Gastroesophageal sphincter (tissue), 4 donors: ENCODE measurements at regions not wholly inside any gene's neighbourhood (a gene's known extent, or its start where the extent isn't known, plus 50 kb on each side); places are given as distances from the start of the nearest gene placed in this dataset.
A peak's percentile ranks its signal among the peaks of the same experiment; 100 is the strongest.

Experiments
- ATAC-seq: fragments of 150-250 bp; one replicate; pipeline ENCODE4 v1.9.1; 2016; ENCODE audit warnings: mild to moderate bottlenecking, moderate library complexity
- H3K27ac ChIP-seq, 4 donors: fragments of 200-600 bp; sonication (generic) in 3 of 4; 1 replicate in 3 of 4; 2 replicates in 1 of 4; pipeline ENCODE4 v1.5.1; 2016 to 2019
- H3K27me3 ChIP-seq: fragments of 200-600 bp; sonication (generic); one replicate; pipeline ENCODE4 v1.5.1; 2019
- H3K36me3 ChIP-seq, 2 donors: fragments of 200-600 bp; sonication (generic); one replicate each; pipeline ENCODE4 v1.5.1; 2019; ENCODE audit warnings: control low read depth in 1 of 2
- H3K4me1 ChIP-seq, 3 donors: fragments of 200-600 bp; sonication (generic); 1 replicate in 2 of 3; 2 replicates in 1 of 3; pipeline ENCODE4 v1.5.1; 2016 to 2019; ENCODE audit warnings: control low read depth in 2 of 3
- H3K4me3 ChIP-seq, 2 donors: fragments of 200-600 bp; sonication (generic); one replicate each; pipeline ENCODE4 v1.5.1; 2019; ENCODE audit warnings: mild to moderate bottlenecking in 1 of 2, moderate library complexity in 1 of 2
- H3K9me3 ChIP-seq, 3 donors: fragments of 200-600 bp; sonication (generic); one replicate each; pipeline ENCODE4 v1.5.1; 2017 to 2019; ENCODE audit warnings: control low read depth in 2 of 3
- EP300 ChIP-seq: sonication (generic); formaldehyde crosslinking; IDR thresholded peaks from one replicate; pipeline ENCODE4 v1.6.1; 2017; ENCODE audit warnings: antibody characterized with exemption, mild to moderate bottlenecking
- POLR2A ChIP-seq, 2 donors: fragments of 450-650 bp; IDR thresholded peaks; one replicate each; pipeline ENCODE4 v1.6.1; 2017; ENCODE audit warnings: antibody characterized with exemption in 2 of 2, mild to moderate bottlenecking in 2 of 2, moderate library complexity in 1 of 2
- POLR2AphosphoS5 ChIP-seq: sonication (generic); formaldehyde crosslinking; IDR thresholded peaks from one replicate; pipeline ENCODE4 v1.6.1; 2017; ENCODE audit warnings: antibody characterized with exemption
- WGBS, 2 donors: methylation state at CpG; one replicate each; pipeline ENCODE4 v1.1.5; 2018; ENCODE audit warnings: low coverage in 1 of 2; 5-methylcytosine and 5-hydroxymethylcytosine counted together
- TF ChIP-seq, protein P1 (sequence below), 4 experiments: fragments of 200-600 bp in 2 of 4; fragments of 450-650 bp in 2 of 4; sonication (generic) in 1 of 4; IDR thresholded peaks; one replicate each; pipeline ENCODE4 v1.5.1; 2017 to 2019; ENCODE audit warnings: antibody characterized with exemption in 4 of 4, mild to moderate bottlenecking in 2 of 4, moderate library complexity in 2 of 4

- Histone ChIP-seq H3K27me3 (no peaks in the 10 kb centered on the region), H3K4me3 (no peak overlapping the region), H3K27ac (no peak overlapping the region), H3K36me3 (no peaks in the 10 kb centered on the region), H3K4me1 (peaks cover 0 to 4% (median 0%) of the 10 kb centered on the region in 3 donors), H3K9me3 (no peaks in the 10 kb centered on the region)
- no peak for TF ChIP-seq EP300
- TF ChIP-seq, protein P1, sequence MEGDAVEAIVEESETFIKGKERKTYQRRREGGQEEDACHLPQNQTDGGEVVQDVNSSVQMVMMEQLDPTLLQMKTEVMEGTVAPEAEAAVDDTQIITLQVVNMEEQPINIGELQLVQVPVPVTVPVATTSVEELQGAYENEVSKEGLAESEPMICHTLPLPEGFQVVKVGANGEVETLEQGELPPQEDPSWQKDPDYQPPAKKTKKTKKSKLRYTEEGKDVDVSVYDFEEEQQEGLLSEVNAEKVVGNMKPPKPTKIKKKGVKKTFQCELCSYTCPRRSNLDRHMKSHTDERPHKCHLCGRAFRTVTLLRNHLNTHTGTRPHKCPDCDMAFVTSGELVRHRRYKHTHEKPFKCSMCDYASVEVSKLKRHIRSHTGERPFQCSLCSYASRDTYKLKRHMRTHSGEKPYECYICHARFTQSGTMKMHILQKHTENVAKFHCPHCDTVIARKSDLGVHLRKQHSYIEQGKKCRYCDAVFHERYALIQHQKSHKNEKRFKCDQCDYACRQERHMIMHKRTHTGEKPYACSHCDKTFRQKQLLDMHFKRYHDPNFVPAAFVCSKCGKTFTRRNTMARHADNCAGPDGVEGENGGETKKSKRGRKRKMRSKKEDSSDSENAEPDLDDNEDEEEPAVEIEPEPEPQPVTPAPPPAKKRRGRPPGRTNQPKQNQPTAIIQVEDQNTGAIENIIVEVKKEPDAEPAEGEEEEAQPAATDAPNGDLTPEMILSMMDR (IDR thresholded peaks at IDR 0.05) = no peak
- TF ChIP-seq POLR2AphosphoS5 = no peak
- TF ChIP-seq POLR2A (IDR thresholded peaks at IDR 0.05) = no peak
- ATAC-seq = no peak
- 69 to 72% methylated on average over 3 to 5 of the region's 5 CpGs for WGBS, 2 donors
Observed at GRCh38 chr6:148249679-148250375, 92.8 kb upstream of the SASH1 start.

DNA sequence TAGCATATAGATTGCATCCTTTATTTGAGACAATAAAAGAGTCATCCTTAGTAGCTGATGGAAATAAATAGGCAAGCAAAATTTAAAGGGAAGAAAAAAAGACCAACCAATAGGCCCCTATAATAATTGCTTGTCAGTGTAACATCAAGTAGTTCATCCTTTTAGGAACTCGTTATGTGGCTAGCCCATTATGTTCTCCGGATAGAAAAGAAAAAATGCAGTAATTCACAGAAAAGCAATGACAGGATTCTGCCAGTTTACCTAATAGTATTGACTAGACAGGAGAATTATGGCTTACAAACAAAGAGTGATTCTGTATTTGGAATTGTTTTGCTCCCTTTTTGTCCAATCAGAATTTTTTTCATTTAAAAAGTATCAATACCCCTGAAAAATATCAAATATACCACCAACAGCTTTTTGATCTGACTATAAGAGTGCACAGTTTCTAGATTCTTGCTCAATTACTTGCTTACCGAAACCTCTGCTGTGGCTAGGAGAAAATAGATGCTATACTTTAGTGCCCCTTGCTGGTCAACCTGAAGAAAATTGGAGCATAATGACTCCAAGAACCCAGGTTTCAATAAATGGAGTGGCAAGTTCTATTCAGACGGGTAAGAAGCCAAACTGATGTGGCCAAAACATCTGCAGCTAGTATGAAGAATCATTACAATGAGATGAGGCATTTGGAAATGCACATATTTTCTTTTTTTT lies 91.5 kb upstream of the SASH1 start:
- Histone ChIP-seq H3K4me3 (no peak overlapping the region), H3K9me3 (no peaks in the 10 kb centered on the region), H3K4me1 (peaks cover 0 to 4% (median 0%) of the 10 kb centered on the region in 3 donors), H3K27me3 (no peaks in the 10 kb centered on the region), H3K27ac (no peak overlapping the region), H3K36me3 (no peaks in the 10 kb centered on the region)
- WGBS, 2 donors = 33 to 35% methylated on average over 4 of the region's 4 CpGs
- TF ChIP-seq POLR2A (IDR thresholded peaks at IDR 0.05) (no peak), EP300 (no peak), POLR2AphosphoS5 (no peak)
- TF ChIP-seq, protein P1 (IDR thresholded peaks at IDR 0.05) = peak in 3 of 4 experiments; percentile 32 to 56 (median 53)
- ATAC-seq = peak; percentile 72

GRCh38 chr6:148251891-148252290 lies 90.7 kb upstream of the SASH1 start:
- 73 to 83% methylated on average over 6 to 7 of the region's 7 CpGs for WGBS, 2 donors
- Histone ChIP-seq H3K36me3 (no peaks in the 10 kb centered on the region), H3K4me1 (peaks cover 0 to 4% (median 0%) of the 10 kb centered on the region in 3 donors), H3K9me3 (no peaks in the 10 kb centered on the region), H3K27me3 (no peaks in the 10 kb centered on the region), H3K4me3 (no peak overlapping the region), H3K27ac (no peak overlapping the region)
- no peak for ATAC-seq
- TF ChIP-seq POLR2AphosphoS5 = no peak
- no peak for TF ChIP-seq POLR2A (IDR thresholded peaks at IDR 0.05)
- TF ChIP-seq EP300 = no peak
- TF ChIP-seq, protein P1 (IDR thresholded peaks at IDR 0.05) = no peak

GRCh38 chr6:148257810-148258209 lies 84.8 kb upstream of the SASH1 start:
- 94 to 100% methylated on average over 4 to 6 of the region's 6 CpGs for WGBS, 2 donors
- Histone ChIP-seq H3K4me3 (no peak overlapping the region), H3K36me3 (no peaks in the 10 kb centered on the region), H3K4me1 (no peaks in the 10 kb centered on the region), H3K27me3 (no peaks in the 10 kb centered on the region), H3K9me3 (no peaks in the 10 kb centered on the region), H3K27ac (no peak overlapping the region)
- no peak for ATAC-seq
- TF ChIP-seq, protein P1 (IDR thresholded peaks at IDR 0.05) = no peak
- no peak for TF ChIP-seq POLR2A (IDR thresholded peaks at IDR 0.05)
- no peak for TF ChIP-seq EP300
- TF ChIP-seq POLR2AphosphoS5 = no peak

GRCh38 chr6:148258868-148259267 lies 83.8 kb upstream of the SASH1 start:
- no peaks in the 10 kb centered on the region for H3K27me3 ChIP-seq
- H3K9me3 ChIP-seq = no peaks in the 10 kb centered on the region
- H3K36me3 ChIP-seq = no peaks in the 10 kb centered on the region
- no peak overlapping the region for H3K4me3 ChIP-seq
- 84 to 93% methylated on average over 5 of the region's 5 CpGs for WGBS, 2 donors
- no peaks in the 10 kb centered on the region for H3K4me1 ChIP-seq
- ATAC-seq = no peak
- H3K27ac ChIP-seq = no peak overlapping the region
- no peak for TF ChIP-seq POLR2A (IDR thresholded peaks at IDR 0.05)
- TF ChIP-seq POLR2AphosphoS5 = no peak
- TF ChIP-seq, protein P1 (IDR thresholded peaks at IDR 0.05) = no peak
- TF ChIP-seq EP300 = no peak
